AG04450 (cell line): ENCODE measurements at regions not wholly inside any gene's neighbourhood (a gene's known extent, or its start where the extent isn't known, plus 50 kb on each side); places are given as distances from the start of the nearest gene placed in this dataset.

Experiments
- CTCF ChIA-PET: fragments of 300-600, 350-600 bp; formaldehyde crosslinking; extraction: SDS; loops from one replicate; lab custom pipeline; 2022; ENCODE audit warnings: antibody characterized with exemption, inconsistent platforms; lab: Charles Lee
- POLR2A ChIA-PET: fragments of 350-600 bp; formaldehyde crosslinking; extraction: SDS; loops from one replicate; lab custom pipeline; 2021; ENCODE audit warnings: antibody characterized with exemption, inconsistent platforms; lab: Yijun Ruan, JAX
- DNase-seq: peaks from one replicate; pipeline ENCODE4 v3.0.0-alpha.2; 2011; ENCODE audit warnings: low read depth, low spot score
- H3K27ac ChIP-seq: one replicate; pipeline ENCODE4 v1.5.1; 2012; ENCODE audit warnings: low read depth, low read length, control low read depth
- H3K27me3 ChIP-seq: one replicate; pipeline ENCODE4 v1.6.0; 2012; ENCODE audit warnings: low read length; ENCODE audit not compliant: control insufficient read depth, insufficient read depth
- H3K4me3 ChIP-seq: 2 replicates; pipeline ENCODE4 v1.5.1; 2011; ENCODE audit warnings: mild to moderate bottlenecking, low read depth, low read length, control low read depth
- H3K9me3 ChIP-seq: 2 replicates; pipeline ENCODE4 v1.5.1; 2012; ENCODE audit warnings: low read length; ENCODE audit not compliant: control insufficient read depth, insufficient read depth
- TF ChIP-seq, protein P1 (sequence below): IDR thresholded peaks from 2 replicates; pipeline ENCODE4 v1.5.1; 2011; ENCODE audit warnings: low read depth, low read length, control low read depth, inconsistent platforms

DNA sequence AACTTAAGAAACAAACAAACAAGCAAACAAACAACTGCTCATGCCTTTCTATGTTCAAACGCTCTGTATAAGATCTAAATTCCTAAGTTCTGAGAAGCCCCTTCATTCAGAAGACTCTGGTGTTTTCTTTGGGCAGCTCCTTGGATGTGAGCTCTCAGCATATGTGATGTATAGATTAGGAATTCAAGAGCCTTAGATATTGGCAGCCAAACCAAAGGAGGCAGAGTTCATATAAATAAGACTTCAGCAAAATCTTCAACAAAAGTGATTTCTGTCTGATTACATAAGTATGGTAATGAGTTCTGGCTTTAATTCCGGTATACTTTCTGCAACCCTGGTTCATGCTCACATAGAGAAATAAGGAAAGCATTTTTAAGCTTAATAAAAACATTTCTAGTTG is 145.6 kb downstream of the DYRK2 start:
- TF ChIP-seq, protein P1, sequence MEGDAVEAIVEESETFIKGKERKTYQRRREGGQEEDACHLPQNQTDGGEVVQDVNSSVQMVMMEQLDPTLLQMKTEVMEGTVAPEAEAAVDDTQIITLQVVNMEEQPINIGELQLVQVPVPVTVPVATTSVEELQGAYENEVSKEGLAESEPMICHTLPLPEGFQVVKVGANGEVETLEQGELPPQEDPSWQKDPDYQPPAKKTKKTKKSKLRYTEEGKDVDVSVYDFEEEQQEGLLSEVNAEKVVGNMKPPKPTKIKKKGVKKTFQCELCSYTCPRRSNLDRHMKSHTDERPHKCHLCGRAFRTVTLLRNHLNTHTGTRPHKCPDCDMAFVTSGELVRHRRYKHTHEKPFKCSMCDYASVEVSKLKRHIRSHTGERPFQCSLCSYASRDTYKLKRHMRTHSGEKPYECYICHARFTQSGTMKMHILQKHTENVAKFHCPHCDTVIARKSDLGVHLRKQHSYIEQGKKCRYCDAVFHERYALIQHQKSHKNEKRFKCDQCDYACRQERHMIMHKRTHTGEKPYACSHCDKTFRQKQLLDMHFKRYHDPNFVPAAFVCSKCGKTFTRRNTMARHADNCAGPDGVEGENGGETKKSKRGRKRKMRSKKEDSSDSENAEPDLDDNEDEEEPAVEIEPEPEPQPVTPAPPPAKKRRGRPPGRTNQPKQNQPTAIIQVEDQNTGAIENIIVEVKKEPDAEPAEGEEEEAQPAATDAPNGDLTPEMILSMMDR = no peak
- POLR2A ChIA-PET = no interaction called here
- CTCF ChIA-PET = interaction anchor here (1.0 kb wide), 1 partner anchor 438 kb away, joined by 3 read pairs; no protein-coding TSS in a partner anchor
- Histone ChIP-seq H3K4me3 (no peak overlapping the region), H3K27ac (no peak overlapping the region), H3K9me3 (peaks cover 7% of the 10 kb centered on the region; the same call in 1 of the 2 replicates), H3K27me3 (no peaks in the 10 kb centered on the region)
- DNase-seq = no peak

DNA sequence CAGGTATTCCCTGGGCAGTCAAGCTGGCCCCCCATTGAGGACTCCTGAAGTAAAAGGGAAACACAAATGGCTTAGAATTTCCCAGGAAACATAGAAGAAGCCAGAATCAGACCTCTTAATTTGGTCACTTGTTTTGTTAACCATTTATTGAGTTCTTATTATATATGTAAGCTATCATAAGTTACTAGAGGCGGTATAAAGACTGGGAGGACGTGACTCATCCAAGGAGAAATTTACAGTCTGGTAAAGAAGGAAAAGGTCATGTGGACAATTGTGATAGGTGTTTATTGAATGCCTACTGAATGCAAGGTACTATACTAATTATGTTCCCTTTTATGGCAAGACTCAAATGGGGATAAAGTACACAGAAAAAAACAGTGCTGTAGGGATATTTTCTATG is 146.7 kb downstream of the DYRK2 start:
- CTCF ChIA-PET = interaction anchor here (1.4 kb wide), 1 partner anchor 148 kb away, joined by 4 read pairs; no protein-coding TSS in a partner anchor
- Histone ChIP-seq H3K4me3 (no peak overlapping the region), H3K27me3 (no peaks in the 10 kb centered on the region), H3K27ac (no peak overlapping the region), H3K9me3 (peaks cover 7% of the 10 kb centered on the region; the same call in 1 of the 2 replicates)
- DNase-seq = no peak
- POLR2A ChIA-PET = no interaction called here
- TF ChIP-seq, protein P1 = no peak

DNA sequence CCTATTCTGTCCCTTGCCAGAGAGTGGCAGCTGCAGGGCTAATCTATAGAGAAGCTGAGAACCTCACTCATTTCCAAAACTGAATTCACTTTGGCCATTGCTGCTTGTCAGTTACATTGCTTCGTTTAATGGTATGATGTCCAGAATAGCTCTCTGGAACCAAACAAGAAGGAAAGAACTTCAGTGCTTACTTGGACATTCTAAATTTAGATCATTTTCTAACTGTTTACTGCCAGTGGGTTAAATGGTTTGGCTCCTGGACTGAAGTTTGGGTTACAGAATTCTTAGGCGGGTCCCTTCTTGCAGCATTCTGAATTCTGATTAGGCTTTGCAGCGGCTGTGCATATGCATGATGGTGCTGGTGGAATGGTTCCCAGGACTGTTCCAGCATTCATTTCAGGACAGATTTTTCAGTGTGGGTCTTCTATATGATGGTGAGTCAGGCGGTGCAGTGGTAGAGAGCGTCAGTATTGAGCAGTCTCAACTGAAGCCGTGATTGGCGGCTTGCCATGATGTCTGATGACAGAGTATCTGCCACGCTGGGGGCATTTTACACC is 148.7 kb downstream of the DYRK2 start:
- Histone ChIP-seq H3K4me3 (no peak overlapping the region), H3K27ac (peak overlapping the region; percentile 31), H3K27me3 (no peaks in the 10 kb centered on the region), H3K9me3 (peaks cover 3% of the 10 kb centered on the region; the same call in 1 of the 2 replicates)
- no peak for DNase-seq
- ChIA-PET POLR2A (no interaction called here), CTCF (no interaction called here)
- TF ChIP-seq, protein P1 = no peak

DNA sequence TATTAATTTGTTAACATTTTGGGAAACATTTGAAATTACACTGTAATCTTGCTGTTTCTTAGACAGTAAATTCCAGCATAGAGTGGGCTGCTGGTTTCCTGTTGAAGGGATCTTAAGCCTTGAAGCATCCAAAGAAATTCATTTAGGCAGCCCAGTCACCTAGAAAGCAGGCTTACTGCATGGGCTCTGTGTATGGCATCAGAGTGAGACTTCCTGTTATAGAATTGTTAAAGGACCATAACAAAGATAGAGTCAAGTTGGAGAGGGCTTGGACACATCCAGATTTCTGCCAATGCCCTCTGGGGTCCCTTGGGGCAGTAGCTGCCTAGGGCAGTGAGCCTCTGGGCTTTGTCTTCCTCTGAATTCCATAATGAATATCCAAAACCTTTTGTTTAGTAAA is 149.2 kb downstream of the DYRK2 start:
- Histone ChIP-seq H3K9me3 (no peaks in the 10 kb centered on the region), H3K27ac (peak overlapping the region; percentile 31), H3K4me3 (no peak overlapping the region), H3K27me3 (no peaks in the 10 kb centered on the region)
- no peak for DNase-seq
- ChIA-PET CTCF (no interaction called here), POLR2A (no interaction called here)
- TF ChIP-seq, protein P1 = no peak

DNA sequence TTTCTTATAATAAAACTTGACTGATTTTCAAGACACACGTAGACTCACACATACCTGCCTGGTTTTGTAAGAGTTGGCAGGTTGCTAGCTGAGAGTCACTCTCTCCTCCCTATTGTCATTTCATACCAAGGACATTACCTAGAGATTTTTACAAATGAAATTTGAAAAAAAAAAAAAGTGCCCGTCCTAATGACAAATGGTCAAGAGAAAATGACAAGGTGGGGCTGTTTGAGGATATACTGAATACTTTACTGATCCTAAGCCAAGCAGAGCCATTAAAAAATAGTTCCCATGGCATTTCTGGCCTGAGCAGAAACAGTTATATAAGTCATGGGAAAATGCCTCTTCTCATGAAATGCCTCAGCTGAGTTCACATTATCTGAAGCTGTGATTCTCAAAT is 150.2 kb downstream of the DYRK2 start:
- no peak overlapping the region for H3K27ac ChIP-seq
- TF ChIP-seq, protein P1 = no peak
- H3K4me3 ChIP-seq = no peak overlapping the region
- no peaks in the 10 kb centered on the region for H3K9me3 ChIP-seq
- DNase-seq = no peak
- POLR2A ChIA-PET = no interaction called here
- CTCF ChIA-PET = interaction anchor here (1.6 kb wide), 1 partner anchor 11 kb away, joined by 4 read pairs; no protein-coding TSS in a partner anchor
- H3K27me3 ChIP-seq = no peaks in the 10 kb centered on the region
